GM21529 (cell line): ENCODE measurements at regions not wholly inside any gene's neighbourhood (a gene's known extent, or its start where the extent isn't known, plus 50 kb on each side); places are given as distances from the start of the nearest gene placed in this dataset.

Experiments
- ATAC-seq: cut with Tn5 transposase; IDR thresholded peaks from one replicate; pipeline ENCODE4 v1.9.1; 2021; ENCODE audit not compliant: unreplicated experiment

DNA sequence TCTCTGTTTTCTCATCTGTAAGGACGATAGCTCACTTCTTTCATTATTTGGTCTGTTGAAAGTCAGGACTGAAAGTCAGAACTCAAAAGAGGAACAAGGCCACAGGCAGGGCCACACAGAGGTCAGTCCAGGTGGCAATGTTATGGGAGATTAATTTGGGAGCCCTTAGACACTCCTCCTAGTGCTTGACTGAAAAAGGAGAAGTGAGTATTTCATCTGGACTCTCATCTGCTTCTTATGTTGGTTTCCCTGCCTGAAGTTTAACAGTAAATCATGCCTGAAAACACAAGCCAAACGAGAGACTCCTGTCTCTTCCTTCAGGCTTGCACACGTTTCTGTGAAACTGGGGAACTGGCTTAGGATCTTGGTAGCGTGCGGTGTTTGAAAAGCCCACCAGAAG is 248.5 kb downstream of the BUB3 start:
- ATAC-seq: peak; percentile 77

DNA sequence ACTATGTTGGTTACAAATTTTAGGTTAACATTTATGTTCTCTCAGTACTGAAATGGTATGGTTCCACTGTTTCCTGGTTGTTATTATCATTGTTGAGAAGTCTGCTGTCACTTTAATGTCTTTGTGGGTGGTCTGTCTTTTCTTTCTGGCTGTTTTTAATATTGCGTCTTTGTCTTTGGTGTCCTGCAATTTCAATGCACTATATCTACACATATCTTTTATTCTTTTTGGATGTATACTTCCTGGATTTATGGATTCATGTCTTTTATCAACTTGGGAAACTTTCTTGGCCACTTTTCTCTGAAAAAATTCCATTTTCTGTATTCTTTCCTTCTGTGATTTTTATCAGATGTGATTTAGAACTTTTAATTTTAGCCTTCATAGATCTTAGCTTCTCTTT is 250.2 kb downstream of the BUB3 start:
- ATAC-seq: no peak

DNA sequence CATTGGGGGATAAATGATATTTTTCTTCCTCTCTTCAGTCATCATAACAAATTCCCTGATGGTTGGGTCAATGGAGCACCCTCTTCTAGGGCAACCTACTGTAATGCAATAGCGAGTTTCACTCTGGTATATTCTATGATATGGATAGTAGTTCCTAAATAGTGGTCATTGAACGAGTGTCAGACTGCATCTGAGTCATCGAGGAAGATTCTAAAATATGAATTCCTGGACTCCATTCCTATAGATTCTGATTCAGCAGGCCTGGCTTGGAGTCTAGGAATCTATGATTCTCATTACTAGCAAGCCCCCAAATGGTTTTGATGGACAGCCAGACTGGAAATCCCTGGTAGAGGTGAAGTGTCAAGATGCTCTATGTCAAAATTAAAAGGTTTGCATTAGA is 254.5 kb downstream of the BUB3 start:
- no peak for ATAC-seq

DNA sequence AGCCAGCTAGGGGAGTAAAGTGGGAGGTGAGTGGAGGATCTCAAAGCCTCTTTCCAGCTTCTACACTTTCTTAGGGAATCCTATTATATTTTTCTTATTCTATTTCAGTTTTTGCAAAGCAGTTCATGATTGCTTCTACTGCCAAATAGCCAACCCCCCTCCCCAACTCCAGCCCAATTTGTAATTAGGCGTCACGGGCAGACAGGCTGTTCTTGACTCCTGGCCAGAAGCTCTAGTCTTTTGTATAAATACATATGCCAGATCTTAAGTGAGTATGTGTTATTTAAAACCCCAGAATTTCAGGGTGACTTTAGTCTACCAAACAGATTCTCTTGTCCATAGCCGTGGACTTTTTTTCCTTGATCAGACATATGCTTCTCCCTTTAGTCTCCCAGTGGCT is 255.2 kb downstream of the BUB3 start:
- no peak for ATAC-seq

DNA sequence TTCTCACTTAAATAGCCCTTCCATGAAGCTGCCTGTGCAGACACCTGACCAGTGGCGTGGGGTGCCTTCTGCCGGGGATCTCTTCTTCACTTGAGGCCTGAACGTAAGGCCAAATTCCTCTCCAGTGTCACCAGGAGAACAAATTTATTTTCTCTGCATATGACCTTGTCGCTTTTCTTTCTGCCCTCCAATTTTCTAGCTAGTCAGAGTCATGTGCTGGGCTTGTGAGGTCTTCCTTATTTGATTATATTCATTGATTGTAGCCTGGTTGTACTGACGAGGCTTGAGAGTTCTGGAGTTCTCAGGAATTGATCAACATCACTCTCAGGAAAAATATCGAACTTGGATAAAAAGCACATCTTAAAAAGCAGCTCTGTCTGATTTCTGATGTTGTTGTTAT is 255.7 kb downstream of the BUB3 start:
- no peak for ATAC-seq

DNA sequence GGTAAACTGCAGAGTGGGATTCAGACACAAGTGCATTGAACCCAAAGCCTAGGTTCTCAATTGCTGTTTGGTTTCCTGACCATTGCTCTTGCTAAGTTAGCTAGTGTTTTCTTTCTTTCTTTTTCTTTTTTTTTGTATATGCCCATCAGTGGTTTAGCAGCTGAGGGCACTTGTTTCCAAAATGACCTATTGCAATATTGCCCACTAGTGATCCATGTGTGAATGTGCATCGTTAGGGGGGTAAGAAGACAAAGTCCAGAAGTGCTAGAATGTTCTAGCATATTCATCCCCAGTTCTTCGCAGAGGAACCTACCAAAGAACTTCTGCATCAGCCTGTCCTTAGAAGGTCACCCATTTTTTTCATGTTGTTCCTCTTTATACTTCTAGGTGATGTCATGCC is 252.8 kb upstream of the GPR26 start:
- no peak for ATAC-seq

DNA sequence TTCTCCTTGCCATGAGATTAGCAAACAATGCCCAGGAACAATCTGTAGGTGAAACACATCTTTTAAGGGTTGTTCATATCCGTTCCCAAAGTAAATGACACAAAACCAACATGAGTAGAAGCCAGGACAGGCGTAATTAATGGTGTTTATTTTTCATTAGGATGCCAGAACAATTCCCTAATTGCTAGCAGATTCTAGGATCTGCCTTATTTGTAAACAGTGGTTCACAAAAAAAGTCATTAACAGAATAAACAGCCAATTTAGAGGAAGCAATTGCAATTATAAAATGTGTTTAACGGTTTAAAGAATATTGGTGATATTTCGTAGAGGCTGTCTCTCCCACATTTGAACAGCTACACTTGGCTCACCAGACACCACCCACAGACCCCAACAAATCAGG is 250.6 kb upstream of the GPR26 start:
- no peak for ATAC-seq

DNA sequence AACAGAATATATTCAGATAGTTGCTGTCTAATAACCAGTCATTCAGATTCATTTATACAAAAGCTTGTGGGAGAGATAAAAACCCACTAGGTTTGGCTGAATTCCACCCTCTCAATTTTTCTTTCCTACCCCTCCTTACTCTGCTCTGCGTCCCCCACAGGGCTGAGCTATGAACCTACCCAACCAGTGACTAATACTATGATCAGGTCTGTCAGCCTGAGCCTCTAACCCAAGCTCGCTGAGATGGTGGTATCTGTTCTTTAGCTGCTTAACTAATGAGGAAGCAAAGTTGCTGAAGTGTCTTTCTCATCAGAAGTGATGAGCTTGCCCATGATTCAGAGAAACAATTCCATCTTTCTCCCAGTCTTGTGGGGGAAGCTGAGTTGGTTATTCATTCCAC is 248.7 kb upstream of the GPR26 start:
- no peak for ATAC-seq

DNA sequence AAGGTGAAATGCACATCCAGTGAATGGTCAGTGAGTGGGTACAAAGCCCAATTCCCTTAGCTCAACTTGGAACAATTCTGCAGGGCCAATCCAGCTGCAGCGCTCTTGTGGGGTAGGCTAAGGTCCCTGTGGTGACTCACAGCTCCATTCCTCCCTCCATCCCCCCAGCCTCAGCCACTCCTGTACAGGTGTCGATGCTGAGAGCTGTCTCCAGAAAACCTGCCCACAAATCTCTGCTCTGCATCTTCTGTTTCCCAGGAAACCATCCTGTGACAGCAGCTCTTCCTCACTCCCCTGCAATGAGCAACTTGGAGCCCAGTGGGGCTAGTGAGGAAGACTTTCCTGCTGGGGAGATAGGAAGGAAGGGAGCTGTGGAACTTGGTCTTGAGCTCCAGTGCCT is 244.7 kb upstream of the GPR26 start:
- no peak for ATAC-seq

DNA sequence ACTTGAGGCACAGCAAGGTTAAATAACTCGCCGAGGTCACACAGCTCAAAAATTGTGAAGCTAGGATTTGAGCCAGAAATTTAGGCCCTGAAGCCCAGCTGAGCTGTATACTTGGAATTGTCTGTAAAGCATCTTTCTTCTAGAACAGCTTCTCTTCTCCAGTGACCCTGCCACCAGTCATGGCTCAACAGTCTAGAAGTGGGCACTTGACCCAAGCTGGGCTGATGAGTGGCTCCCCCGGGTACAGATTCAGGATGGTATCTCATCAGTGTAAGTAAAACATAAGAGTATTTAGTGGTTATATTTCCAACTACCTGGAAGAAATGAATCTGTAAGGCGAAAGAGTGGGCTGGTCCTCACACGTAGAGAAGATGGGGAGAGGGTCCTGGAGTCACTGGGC is 243.9 kb upstream of the GPR26 start:
- no peak for ATAC-seq

DNA sequence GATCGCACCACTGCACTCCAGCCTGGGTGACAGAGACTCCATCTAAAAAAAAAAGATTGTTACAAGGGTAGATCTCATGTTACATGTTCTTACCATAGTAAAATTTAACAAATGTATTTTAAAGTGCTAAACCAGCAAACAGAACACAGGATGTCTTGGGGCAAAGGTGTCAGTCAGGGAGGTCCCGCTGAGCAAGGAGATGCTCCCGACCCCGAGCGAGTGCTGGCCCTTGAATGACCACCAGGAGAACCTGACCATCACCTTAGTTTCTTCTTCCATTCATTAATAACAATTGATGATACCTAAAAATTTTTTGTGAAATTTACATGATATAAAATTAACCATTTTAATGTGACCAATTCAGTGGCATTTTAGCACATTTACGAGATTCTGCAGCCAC is 241.6 kb upstream of the GPR26 start:
- ATAC-seq: no peak

DNA sequence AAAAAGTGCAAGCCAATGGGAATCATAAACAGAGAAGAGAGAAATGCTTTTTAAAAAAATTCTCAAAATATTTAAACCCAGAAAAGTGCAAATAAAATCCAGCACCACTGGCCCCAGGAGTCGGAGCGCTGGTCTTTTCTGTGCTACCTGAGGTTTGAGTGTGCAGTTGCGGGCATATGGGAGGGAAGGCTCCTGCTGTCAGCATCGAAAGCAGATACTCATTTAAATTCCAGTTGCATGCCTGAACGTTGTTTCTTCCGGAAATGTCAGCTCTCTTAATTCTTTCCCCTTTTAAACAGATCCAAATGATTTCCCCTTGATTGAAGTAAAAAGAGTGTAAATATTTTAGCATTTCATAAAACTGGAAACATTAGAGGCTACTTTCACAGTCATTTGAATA is 240.5 kb upstream of the GPR26 start:
- ATAC-seq: no peak

DNA sequence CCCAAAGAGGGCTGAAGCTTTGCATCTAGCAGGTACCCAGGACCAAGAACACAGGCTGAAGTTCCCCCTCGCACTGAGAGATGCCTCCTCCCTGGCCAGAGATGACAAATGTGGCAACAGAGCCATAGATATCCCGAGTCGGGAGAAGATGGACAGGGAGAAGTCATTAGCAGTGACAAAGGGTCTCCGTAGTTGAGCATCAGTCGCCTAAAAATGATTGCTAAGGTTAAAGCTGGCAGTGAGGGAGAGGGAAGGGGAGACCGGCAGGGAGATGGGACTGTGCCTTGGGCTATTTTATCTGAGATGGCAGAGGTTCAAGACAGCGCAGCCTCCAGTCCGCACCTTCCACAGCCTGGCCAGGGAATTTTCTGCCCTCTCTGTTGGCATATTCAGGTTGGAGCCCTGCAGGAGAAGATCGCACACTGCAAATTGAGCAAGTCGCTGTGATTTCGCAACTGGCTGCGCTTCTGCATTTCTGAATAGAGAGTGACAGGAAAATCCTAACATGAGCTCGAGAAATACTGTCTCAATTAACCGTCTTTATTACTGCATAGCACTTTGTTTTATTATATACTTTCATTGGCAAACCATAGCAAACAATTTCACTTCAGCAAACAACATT is 238.9 kb upstream of the GPR26 start:
- ATAC-seq: no peak

DNA sequence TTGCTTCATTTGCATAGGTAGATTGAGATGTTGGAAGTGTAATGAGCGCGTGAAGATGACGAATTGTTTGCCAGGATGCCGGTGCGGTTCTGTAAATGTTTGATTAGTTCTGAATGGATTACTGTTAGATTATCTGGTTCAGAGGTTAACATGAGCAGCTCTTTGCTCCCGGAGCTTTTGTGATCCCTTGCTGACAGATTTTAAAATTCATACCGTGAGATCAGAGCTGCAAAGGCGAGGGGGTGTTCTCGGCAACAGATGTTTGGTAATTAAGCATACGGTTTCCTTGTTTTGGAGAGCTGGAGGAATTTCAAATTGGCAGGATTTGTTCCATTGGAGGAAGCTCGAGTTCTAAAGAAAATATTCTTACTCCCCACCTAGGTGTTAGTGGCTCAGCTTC is 237.8 kb upstream of the GPR26 start:
- ATAC-seq: no peak

DNA sequence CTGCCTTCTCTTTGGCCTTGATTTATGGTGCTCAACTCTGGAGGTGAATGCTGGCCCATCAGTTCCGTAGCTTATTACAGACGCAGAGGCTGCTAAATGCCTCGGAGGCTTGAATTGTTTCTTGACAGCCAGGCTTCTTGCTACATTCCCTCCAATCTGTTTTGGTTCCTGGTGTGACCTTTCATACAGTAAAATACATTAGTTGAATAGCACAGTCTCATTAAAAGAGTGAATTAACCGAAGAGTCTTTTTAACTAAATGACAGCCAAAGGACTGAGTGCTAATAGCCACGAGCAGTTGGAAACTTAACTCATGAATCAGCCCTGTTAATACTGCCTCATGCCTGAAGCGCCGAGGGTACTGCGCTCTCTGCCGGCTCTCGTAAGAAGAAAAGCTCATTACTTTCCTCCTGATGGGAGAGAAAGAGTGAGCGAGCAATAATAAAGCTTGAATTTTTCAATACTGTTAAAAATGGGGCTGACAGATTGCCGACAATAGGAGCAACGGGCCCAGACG is 236.4 kb upstream of the GPR26 start:
- ATAC-seq: no peak

DNA sequence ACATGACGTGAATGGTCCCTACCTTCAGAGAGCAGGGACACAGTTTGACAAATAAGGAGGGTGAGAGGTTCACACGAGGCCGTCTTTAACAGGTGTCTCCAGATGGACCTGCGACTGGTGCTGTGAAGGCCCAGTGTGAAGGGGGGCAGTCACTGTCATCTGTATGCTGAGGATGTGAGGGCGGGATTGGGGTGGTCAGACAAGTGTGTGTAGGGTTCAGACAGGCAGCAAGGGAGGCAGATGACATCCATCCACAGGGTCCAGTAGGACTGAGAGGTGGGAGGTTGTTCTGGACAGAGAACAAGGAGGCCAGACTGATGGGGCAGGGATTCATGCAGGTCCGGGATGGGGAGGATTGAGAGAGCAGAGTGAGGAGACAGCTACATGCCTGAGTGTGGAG is 232.6 kb upstream of the GPR26 start:
- ATAC-seq: no peak

DNA sequence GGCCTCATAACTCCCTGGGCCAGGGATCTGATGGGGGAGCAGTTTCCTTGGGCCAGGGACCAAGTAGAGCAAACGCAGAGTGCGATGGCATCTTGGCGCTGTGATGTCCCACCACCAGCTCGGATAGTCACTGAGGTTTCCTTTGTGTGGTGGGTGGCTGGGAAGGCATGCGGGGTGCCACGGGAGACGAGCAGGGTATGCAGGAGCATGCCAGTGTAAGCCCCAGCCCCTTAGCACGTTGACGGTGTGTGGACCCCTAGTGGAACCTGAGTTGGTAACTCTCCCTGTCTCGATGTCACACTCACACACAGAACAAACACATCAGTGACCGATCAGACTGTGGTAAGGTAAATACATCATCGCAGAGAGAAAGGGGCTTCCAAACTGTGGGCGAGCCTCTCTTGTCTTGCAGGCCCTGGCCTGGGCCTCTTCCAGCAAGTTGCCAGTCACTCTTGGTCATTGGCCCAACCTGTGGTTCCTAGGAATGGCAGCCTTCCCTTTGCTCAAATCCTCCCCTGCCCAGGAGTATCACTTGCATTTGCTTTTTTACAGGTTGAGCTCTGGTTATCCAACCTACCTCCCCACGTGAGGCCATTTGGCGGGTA is 231.6 kb upstream of the GPR26 start:
- ATAC-seq: no peak

DNA sequence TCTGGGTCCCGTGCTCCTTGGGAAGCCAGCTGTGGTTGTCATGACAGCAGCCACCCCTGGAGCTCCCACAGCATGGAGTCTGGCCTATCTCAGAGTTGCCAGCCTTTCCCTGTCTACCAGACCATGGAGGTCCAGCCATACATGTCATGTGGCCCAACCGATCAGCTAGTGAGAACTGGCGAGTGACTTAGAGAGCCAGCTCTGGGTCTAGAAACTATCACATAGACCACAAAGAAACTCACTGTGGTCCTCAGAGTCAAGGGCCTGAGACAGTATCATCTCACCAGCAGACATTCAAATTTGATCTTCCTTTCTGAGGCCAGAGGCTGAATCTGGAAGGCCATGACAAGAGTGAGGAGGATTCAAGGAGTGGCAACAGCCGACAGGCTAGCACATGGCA is 223.3 kb upstream of the GPR26 start:
- ATAC-seq: peak; percentile 97

DNA sequence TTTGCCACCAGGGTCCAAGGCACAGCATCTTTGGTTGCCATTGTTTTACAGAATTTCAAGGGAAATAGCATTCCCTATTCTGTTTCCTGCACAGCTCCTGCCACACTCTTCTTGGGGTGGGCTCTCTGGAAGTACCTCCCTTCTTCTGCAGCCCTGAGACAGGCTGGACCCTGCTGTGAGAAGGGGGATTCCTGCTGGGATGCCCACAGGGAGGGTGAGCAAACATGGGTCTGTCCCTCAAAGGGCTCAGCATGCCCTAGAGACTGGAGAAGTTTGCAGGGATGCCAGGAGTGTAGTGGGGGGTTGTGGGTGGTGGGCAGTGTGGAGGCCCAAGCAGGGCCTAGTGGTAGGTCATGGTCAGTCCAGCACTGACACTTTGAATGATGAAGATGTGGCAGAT is 222.2 kb upstream of the GPR26 start:
- no peak for ATAC-seq

DNA sequence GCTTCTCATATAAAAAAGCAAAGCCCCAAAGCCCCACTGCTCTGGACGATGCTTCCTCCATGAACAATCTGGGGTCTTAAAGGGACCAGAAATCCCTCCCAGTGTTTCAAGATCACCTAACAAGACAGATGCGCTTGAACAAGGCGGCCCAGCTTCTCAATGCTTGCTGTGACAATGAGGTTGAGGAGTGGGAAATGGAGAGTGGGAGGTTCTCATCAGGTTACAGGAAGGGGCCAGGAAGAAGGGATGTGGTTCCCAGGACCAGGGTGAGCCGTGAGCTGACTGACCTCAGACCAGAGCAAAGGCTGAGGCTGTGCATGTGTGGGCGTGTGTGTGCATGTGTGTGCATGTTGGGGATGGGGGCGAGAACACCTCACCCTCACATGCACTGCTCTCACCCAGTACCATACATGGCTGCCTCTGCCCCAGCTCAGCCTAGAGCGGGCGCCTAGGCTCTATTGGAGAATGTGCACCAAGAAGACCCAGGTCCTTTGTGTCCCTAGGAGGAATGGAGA is 220.8 kb upstream of the GPR26 start:
- ATAC-seq: no peak

DNA sequence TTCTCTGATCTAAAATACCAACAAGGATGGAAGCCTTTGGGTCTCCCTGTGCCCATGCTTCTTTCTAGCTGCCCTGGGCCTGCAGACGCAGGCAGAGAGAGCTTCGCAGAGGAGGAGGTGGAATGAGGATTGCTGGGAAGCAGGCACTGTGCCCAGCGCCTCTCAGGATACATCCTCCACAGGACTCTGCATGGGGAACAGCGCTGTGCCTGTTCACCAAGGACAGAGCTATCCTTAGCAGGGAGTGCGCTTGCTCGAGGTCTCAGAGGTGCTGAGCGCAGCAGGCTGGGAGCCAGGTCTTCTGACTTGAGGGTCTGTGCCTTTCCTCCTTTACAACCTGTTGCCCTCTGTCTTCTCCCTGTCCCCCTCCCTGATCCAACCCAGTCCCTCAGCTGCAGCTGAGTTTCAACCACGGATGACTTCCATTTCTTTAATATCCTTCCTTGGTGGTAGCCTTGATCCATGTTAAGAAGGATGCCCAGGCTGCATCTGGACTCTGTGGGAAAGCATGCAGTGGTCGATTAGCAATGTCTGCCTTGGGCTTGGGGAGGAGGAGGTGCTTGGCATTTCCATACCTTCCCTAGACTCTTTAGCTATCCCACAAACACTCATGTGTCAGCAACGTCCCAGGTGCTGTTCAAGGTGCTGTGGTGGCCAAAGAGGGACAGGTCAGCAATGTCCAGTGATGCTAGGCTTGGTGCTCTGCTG is 219.6 kb upstream of the GPR26 start:
- ATAC-seq: no peak

DNA sequence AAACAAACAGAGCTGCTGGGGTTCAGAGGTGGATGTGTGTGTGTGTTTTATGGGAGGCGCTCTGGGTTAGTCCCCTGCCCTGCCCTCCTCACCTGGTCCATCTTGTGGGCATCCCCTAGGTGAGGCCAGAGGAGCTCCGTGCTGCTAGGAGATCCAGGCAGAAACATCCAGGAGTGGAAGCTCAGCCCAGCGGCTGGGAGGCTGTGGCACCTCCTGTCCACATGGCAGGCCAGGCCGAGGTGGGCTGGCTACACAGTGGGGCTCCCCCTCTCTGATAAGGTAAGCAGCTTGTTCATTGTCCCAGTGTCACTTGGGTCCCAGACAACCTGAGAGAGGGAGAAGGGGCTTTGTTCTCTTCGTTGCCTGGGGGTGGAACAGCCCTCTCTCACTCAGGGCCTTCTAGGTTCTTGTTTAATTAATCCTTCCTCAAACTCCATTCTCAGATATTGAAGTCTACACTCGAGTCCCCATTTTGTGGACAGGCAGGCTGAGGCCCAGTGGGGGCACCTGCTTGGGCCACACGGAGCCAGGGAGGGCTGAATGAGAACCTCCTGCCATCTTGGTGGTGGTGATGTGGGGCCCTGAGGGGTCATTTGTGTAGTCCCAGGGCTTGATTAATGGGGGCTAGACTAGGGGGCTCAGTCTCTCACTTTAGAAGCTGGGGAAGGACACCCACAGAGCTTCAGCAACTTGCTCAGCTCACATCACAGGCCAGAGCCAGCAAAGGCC is 216.8 kb upstream of the GPR26 start:
- no peak for ATAC-seq
